ENCODE measurements at regions not wholly inside any gene's neighbourhood (a gene's known extent, or its start where the extent isn't known, plus 50 kb on each side); places are given as distances from the start of the nearest gene placed in this dataset.
"Not testable (repeated sequence)": the region's sequence is repeated elsewhere in the genome, so short reads cannot be mapped to it uniquely, and the experiment has no call there.

GRCh38 chr9:26504057-26504456, 388.5 kb downstream of the CAAP1 start:
- Mint-ChIP-seq H3K4me3 (ENCODE audit: unreplicated experiment) (no peak overlapping the region), H3K9me3 (ENCODE audit: unreplicated experiment) (no peaks in the 10 kb centered on the region), H3K4me1 (ENCODE audit: unreplicated experiment) (no peaks in the 10 kb centered on the region), H3K27me3 (ENCODE audit: unreplicated experiment) (peaks cover 18% of the 10 kb centered on the region), H3K27ac (ENCODE audit: unreplicated experiment) (no peak overlapping the region), H3K36me3 (ENCODE audit: unreplicated experiment) (no peaks in the 10 kb centered on the region)
- no peak for TF ChIP-seq CTCF (IDR thresholded peaks at IDR 0.05)
- DNase-seq (ENCODE audit: extremely low spot score, unreplicated experiment), result no peak

DNA sequence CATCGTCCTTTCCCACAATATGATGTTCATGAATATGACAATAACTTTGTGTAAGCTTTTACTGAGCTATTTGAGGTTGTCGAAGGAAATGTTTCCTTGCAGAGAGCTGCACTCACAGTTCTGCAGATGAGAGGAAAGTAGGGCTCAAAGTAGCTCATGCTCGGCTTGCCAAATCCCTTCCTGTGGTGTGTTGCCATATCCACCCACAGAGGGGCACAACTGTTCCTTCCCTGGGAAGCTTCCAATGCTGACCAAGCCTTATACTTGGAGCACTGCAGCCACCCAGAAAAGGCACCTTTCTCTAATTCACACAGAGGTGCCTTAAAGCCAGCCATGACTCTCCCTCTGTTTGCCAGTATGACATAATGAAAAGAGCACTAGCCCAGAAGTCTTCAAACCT, 390.3 kb downstream of the CAAP1 start:
- DNase-seq (ENCODE audit: extremely low spot score, unreplicated experiment), result no peak
- Mint-ChIP-seq H3K4me1 (ENCODE audit: unreplicated experiment) (no peaks in the 10 kb centered on the region), H3K9me3 (ENCODE audit: unreplicated experiment) (peaks cover 8% of the 10 kb centered on the region), H3K4me3 (ENCODE audit: unreplicated experiment) (no peak overlapping the region), H3K27me3 (ENCODE audit: unreplicated experiment) (peaks cover 14% of the 10 kb centered on the region), H3K27ac (ENCODE audit: unreplicated experiment) (no peak overlapping the region), H3K36me3 (ENCODE audit: unreplicated experiment) (no peaks in the 10 kb centered on the region)
- no peak for TF ChIP-seq CTCF (IDR thresholded peaks at IDR 0.05)

- no peak for DNase-seq (ENCODE audit: extremely low spot score, unreplicated experiment)
- Mint-ChIP-seq H3K9me3 (ENCODE audit: unreplicated experiment) (peaks cover 14% of the 10 kb centered on the region), H3K4me1 (ENCODE audit: unreplicated experiment) (no peaks in the 10 kb centered on the region)
Measured at GRCh38 chr9:26500471-26500870, 392.1 kb downstream of the CAAP1 start.

DNA sequence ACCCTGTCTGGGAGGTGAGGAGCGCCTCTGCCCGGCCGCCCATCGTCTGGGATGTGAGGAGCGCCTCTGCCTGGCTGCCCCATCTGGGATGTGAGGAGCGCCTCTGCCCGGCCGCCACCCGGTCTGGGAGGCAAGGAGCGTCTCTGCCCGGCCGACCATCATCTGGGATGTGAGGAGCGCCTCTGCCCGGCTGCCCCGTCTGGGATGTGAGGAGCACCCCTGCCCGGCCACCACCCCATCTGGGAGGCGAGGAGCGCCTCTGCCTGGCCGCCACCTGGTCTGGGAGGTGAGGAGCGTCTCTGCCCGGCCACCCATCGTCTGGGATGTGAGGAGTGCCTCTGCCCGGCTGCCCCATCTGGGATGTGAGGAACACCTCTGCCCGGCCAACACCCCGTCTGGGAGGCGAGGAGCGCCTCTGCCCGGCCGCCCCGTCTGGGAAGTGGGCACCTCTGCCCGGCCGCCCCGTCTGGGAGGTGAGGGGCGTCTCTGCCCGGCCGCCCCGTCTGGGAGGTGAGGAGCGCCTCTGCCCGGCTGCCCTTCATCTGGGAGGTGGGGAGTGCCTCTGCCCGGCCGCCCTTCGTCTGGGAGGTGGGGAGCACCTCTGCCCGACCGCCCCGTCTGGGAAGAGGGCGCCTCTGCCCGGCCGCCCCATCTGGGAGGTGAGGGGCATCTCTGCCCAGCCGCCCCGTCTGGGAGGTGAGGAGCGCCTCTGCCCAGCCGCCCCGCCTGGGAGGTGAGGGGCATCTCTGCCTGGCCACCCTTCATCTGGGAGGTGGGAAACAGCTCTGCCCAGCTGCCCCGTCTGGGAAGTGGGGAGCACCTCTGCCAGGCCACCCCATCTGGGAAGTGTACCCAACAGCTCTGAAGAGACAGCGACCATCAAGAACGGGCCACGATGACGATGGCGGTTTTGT, 399.7 kb downstream of the CAAP1 start:
- not testable (repeated sequence) for H3K4me3 Mint-ChIP-seq (ENCODE audit: unreplicated experiment); DNase-seq (ENCODE audit: extremely low spot score, unreplicated experiment); H3K27ac Mint-ChIP-seq (ENCODE audit: unreplicated experiment); H3K4me1 Mint-ChIP-seq (ENCODE audit: unreplicated experiment); H3K36me3 Mint-ChIP-seq (ENCODE audit: unreplicated experiment); H3K27me3 Mint-ChIP-seq (ENCODE audit: unreplicated experiment)
- peaks cover 11% of the 10 kb centered on the region for H3K9me3 Mint-ChIP-seq (ENCODE audit: unreplicated experiment)

More at GRCh38 chr9:26500471-26500870, 392.1 kb downstream of the CAAP1 start:
- Mint-ChIP-seq H3K36me3 (ENCODE audit: unreplicated experiment) (no peaks in the 10 kb centered on the region), H3K4me3 (ENCODE audit: unreplicated experiment) (no peak overlapping the region), H3K27ac (ENCODE audit: unreplicated experiment) (no peak overlapping the region), H3K27me3 (ENCODE audit: unreplicated experiment) (peaks cover 6% of the 10 kb centered on the region)
- TF ChIP-seq CTCF (IDR thresholded peaks at IDR 0.05), result no peak

DNA sequence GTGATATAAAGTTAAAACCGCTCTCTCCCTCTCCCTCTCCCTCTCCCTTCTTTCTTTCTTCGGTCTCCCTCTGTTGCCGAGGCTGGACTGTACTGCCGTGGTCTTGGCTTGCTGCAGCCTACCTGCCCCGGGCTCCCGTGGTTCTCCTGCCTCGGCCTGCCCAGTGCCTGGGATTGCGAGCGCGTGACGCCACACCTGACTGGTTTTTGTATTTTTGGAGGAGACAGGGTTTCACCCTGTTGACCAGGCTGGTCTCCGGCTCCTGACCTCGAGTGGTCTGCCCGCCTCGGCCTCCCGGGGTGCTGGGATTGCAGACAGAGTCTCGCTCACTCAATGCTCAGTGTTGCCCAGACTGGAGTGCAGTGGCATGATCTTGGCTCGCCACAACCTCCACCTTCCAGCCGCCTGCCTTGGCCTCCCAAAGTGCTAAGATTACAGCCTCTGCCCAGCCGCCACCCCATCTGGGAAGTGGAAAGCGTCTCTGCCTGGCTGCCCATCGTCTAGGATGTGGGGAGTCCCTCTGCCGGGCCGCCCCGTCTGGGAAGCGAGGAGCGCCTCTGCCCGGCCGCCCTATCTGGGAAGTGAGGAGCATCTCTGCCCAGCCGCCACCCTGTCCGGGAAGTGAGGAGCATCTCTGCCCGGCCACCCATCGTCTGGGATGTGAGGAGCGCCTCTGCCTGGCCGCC, 400.5 kb downstream of the CAAP1 start:
- peak; percentile 82 for DNase-seq (ENCODE audit: extremely low spot score, unreplicated experiment)
- not testable (repeated sequence) for H3K9me3 Mint-ChIP-seq (ENCODE audit: unreplicated experiment); H3K4me3 Mint-ChIP-seq (ENCODE audit: unreplicated experiment)

DNA sequence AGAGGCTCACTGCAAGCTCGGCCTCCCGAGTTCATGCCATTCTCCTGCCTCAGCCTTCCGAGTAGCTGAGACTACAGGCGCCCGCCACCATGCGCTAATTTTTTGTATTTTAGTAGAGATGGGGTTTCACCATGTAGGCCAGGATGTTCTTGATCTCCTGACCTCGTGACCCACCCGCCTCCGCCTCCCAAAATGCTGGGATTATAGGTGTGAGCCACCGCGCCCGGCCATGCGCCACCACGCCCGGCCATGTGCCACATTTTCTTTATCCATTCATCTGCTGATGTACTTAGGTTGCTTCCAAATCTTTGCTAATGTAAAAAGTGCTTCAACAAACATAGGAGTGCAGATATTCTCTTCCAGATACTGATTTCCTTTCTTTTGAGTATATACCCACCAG, 408.6 kb downstream of the CAAP1 start:
- no peak for TF ChIP-seq CTCF (IDR thresholded peaks at IDR 0.05)
- no peaks in the 10 kb centered on the region for H3K4me1 Mint-ChIP-seq (ENCODE audit: unreplicated experiment)
- DNase-seq (ENCODE audit: extremely low spot score, unreplicated experiment), result no peak
- no peak overlapping the region for H3K27ac Mint-ChIP-seq (ENCODE audit: unreplicated experiment)
- H3K4me3 Mint-ChIP-seq (ENCODE audit: unreplicated experiment), result no peak overlapping the region
- H3K27me3 Mint-ChIP-seq (ENCODE audit: unreplicated experiment), result peaks cover 2% of the 10 kb centered on the region
- H3K9me3 Mint-ChIP-seq (ENCODE audit: unreplicated experiment), result no peaks in the 10 kb centered on the region
- H3K36me3 Mint-ChIP-seq (ENCODE audit: unreplicated experiment), result no peaks in the 10 kb centered on the region

More for the DNA sequence above, 400.5 kb downstream of the CAAP1 start:
- H3K27ac Mint-ChIP-seq (ENCODE audit: unreplicated experiment); H3K4me1 Mint-ChIP-seq (ENCODE audit: unreplicated experiment); H3K36me3 Mint-ChIP-seq (ENCODE audit: unreplicated experiment); H3K27me3 Mint-ChIP-seq (ENCODE audit: unreplicated experiment): not testable (repeated sequence)

Data from osteocyte (in vitro differentiated cells).